Keratinocyte (primary cell): ENCODE measurements at regions not wholly inside any gene's neighbourhood (a gene's known extent, or its start where the extent isn't known, plus 50 kb on each side); places are given as distances from the start of the nearest gene placed in this dataset.

Experiments used
- DNase-seq: peaks from one replicate; pipeline ENCODE4 v3.0.0-alpha.2; 2011; ENCODE audit warnings: low read depth, missing footprints, low spot score
- FAIRE-seq: peaks from 2 replicates; lab custom pipeline; 2011; peaks lifted over from hg19 to GRCh38; lab: Jason Lieb, UNC
- H2AFZ ChIP-seq: 2 replicates; pipeline ENCODE4 v1.6.0; 2012; ENCODE audit warnings: low read length, control low read depth, inconsistent platforms; ENCODE audit not compliant: control insufficient read depth
- H3K27ac ChIP-seq: 2 replicates; pipeline ENCODE4 v1.5.1; 2011; ENCODE audit warnings: low read length; ENCODE audit not compliant: control insufficient read depth, insufficient read depth
- H3K27me3 ChIP-seq: 3 replicates; pipeline ENCODE4 v1.6.0; 2011; ENCODE audit warnings: low read length; ENCODE audit not compliant: control insufficient read depth, insufficient read depth; ENCODE audit errors: extremely low read depth
- H3K36me3 ChIP-seq, 2 experiments: 2 replicates in 1 of 2; 3 replicates in 1 of 2; pipeline ENCODE4 v1.5.1; 2011; ENCODE audit warnings: low read length in 2 of 2, mild to moderate bottlenecking in 1 of 2; ENCODE audit not compliant: control insufficient read depth in 2 of 2, insufficient read depth in 2 of 2; ENCODE audit errors: extremely low read depth in 1 of 2
- H3K4me1 ChIP-seq: 3 replicates; pipeline ENCODE4 v1.5.1; 2011; ENCODE audit warnings: low read length; ENCODE audit not compliant: control insufficient read depth, insufficient read depth; ENCODE audit errors: extremely low read depth
- H3K4me2 ChIP-seq: 3 replicates; pipeline ENCODE4 v1.6.0; 2011; ENCODE audit warnings: low read depth, low read length; ENCODE audit not compliant: control insufficient read depth, insufficient read depth; ENCODE audit errors: extremely low read depth
- H3K4me3 ChIP-seq, 3 experiments: fragments of 200-600 bp in 1 of 3; sonication (generic) in 1 of 3; 2 replicates in 2 of 3; 3 replicates in 1 of 3; pipeline ENCODE4 v1.5.1; 2011 to 2016; ENCODE audit warnings: low read length in 3 of 3, mild to moderate bottlenecking in 3 of 3, control low read depth in 2 of 3, inconsistent platforms in 1 of 3, low read depth in 1 of 3, mixed read lengths in 1 of 3, mixed run types in 1 of 3, moderate library complexity in 1 of 3; ENCODE audit not compliant: control insufficient read depth in 2 of 3, insufficient read depth in 2 of 3; ENCODE audit errors: extremely low read depth in 1 of 3
- H3K79me2 ChIP-seq: 2 replicates; pipeline ENCODE4 v1.6.0; 2012; ENCODE audit warnings: low read length; ENCODE audit not compliant: control insufficient read depth, insufficient read depth
- H3K9ac ChIP-seq: 3 replicates; pipeline ENCODE4 v1.6.0; 2011; ENCODE audit warnings: low read length; ENCODE audit not compliant: control insufficient read depth, insufficient read depth; ENCODE audit errors: extremely low read depth
- H3K9me1 ChIP-seq: 3 replicates; pipeline ENCODE4 v1.6.0; 2011; ENCODE audit warnings: low read length; ENCODE audit not compliant: control insufficient read depth, insufficient read depth; ENCODE audit errors: extremely low read depth
- H3K9me3 ChIP-seq: 2 replicates; pipeline ENCODE4 v1.5.1; 2012; ENCODE audit warnings: low read depth, low read length; ENCODE audit not compliant: control insufficient read depth
- H4K20me1 ChIP-seq: 3 replicates; pipeline ENCODE4 v1.6.0; 2011; ENCODE audit warnings: low read length; ENCODE audit not compliant: control insufficient read depth, insufficient read depth; ENCODE audit errors: extremely low read depth
- CTCF ChIP-seq, 3 experiments: IDR thresholded peaks in 1 of 3; conservative IDR thresholded peaks in 1 of 3; optimal IDR thresholded peaks in 1 of 3; 2 replicates in 2 of 3; 3 replicates in 1 of 3; pipeline versions ENCODE3 to v1.5.1; 2011; ENCODE audit warnings: low read length in 3 of 3, mild to moderate bottlenecking in 3 of 3, moderate library complexity in 2 of 3, control low read depth in 1 of 3, inconsistent platforms in 1 of 3; ENCODE audit not compliant: insufficient read depth in 2 of 3; ENCODE audit errors: extremely low read depth in 1 of 3
- EZH2 ChIP-seq: IDR thresholded peaks from one replicate; pipeline ENCODE4 v1.6.1; 2012; ENCODE audit warnings: inconsistent platforms, mild to moderate bottlenecking, low read length, moderate library complexity
- dilution Hi-C: fragments of 300-500 bp; cut with MboI; formaldehyde crosslinking; loops from one replicate; pipeline ENCODE4 v1.7.0; 2020; ENCODE audit warnings: low sequenced_read_pairs; ENCODE audit not compliant: extremely low pct_ligation_motif_present

GRCh38 chr16:54564841-54565240 lies 278.3 kb upstream of the IRX3 start:
- DNase-seq = no peak
- dilution Hi-C loops = no loop called here
- no peak overlapping the region for H3K27ac ChIP-seq
- no peaks in the 10 kb centered on the region for H3K79me2 ChIP-seq
- H3K36me3 ChIP-seq = no peaks in the 10 kb centered on the region
- H3K4me2 ChIP-seq = no peak overlapping the region
- H3K4me1 ChIP-seq = no peaks in the 10 kb centered on the region
- no peaks in the 10 kb centered on the region for H3K27me3 ChIP-seq
- TF ChIP-seq CTCF (optimal IDR thresholded peaks at IDR 0.05 in 1 of 3, IDR thresholded peaks at IDR 0.05 in 1 of 3, conservative IDR thresholded peaks at IDR 0.05 in 1 of 3; ENCODE audit: extremely low read depth in 1 of 3, insufficient read depth in 2 of 3, low read length in 3 of 3) (no peak), EZH2 (no peak)
- no peak for FAIRE-seq
- H3K4me3 ChIP-seq = no peak overlapping the region
- H2AFZ ChIP-seq = no peak overlapping the region
- H4K20me1 ChIP-seq = no peaks in the 10 kb centered on the region
- no peak overlapping the region for H3K9ac ChIP-seq
- no peaks in the 10 kb centered on the region for H3K9me3 ChIP-seq
- no peaks in the 10 kb centered on the region for H3K9me1 ChIP-seq

GRCh38 chr16:54554581-54554980 lies 268.0 kb upstream of the IRX3 start:
- FAIRE-seq = no peak
- H3K9ac ChIP-seq = no peak overlapping the region
- no peak overlapping the region for H3K4me3 ChIP-seq
- H3K79me2 ChIP-seq = no peaks in the 10 kb centered on the region
- no peak overlapping the region for H2AFZ ChIP-seq
- DNase-seq = no peak
- no peaks in the 10 kb centered on the region for H4K20me1 ChIP-seq
- dilution Hi-C loops = no loop called here
- H3K27ac ChIP-seq = no peak overlapping the region
- no peaks in the 10 kb centered on the region for H3K4me1 ChIP-seq
- no peaks in the 10 kb centered on the region for H3K27me3 ChIP-seq
- TF ChIP-seq CTCF (optimal IDR thresholded peaks at IDR 0.05 in 1 of 3, IDR thresholded peaks at IDR 0.05 in 1 of 3, conservative IDR thresholded peaks at IDR 0.05 in 1 of 3; ENCODE audit: extremely low read depth in 1 of 3, insufficient read depth in 2 of 3, low read length in 3 of 3) (no peak), EZH2 (no peak)
- no peaks in the 10 kb centered on the region for H3K9me1 ChIP-seq
- H3K36me3 ChIP-seq = no peaks in the 10 kb centered on the region
- no peak overlapping the region for H3K4me2 ChIP-seq
- H3K9me3 ChIP-seq = no peaks in the 10 kb centered on the region
